ENCODE measurements at regions not wholly inside any gene's neighbourhood (a gene's known extent, or its start where the extent isn't known, plus 50 kb on each side); places are given as distances from the start of the nearest gene placed in this dataset.

DNA sequence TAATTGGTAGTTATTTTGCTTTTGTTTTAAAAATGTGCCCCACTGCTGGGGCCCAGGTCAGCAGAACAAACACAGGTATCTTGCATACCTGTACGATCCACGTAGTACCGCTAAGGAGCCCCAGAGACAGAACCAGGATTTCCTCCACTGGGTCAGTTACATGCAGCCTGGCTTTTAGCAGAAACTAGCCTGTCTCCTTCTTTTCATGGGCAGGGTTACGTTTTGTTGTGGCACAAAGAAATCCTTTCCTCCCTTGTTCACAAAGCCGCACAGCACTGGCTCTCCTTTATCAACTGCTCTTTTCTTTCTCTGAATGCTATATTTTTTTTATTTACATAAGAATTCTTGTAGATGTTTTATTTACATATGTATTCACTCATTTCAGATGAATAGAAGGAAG is 190.3 kb upstream of the POU3F2 start:
- Histone ChIP-seq H3K36me3 (ENCODE audit: low read length) (no peaks in the 10 kb centered on the region), H3K79me2 (ENCODE audit: insufficient read depth, low read length) (no peaks in the 10 kb centered on the region), H3K9me2 (replicated peaks; ENCODE audit: insufficient read depth, low read length) (no peaks in the 10 kb centered on the region), H3K4me3 (ENCODE audit: insufficient read depth, low read length, poor library complexity, severe bottlenecking) (no peak overlapping the region), H3K9ac (ENCODE audit: low read length) (no peak overlapping the region), H4K20me1 (ENCODE audit: low read depth, low read length) (no peaks in the 10 kb centered on the region), H3K9me3 (ENCODE audit: insufficient read depth, low read length) (no peaks in the 10 kb centered on the region), H3K27ac (ENCODE audit: low read depth, low read length) (no peak overlapping the region), H3K27me3 (ENCODE audit: low read length) (no peaks in the 10 kb centered on the region), H3F3A (ENCODE audit: insufficient read depth) (no peaks in the 10 kb centered on the region), H2AFZ (ENCODE audit: low read depth, low read length, severe bottlenecking) (no peak overlapping the region), H3K4me2 (ENCODE audit: low read depth, low read length, poor library complexity, severe bottlenecking) (no peak overlapping the region)
- TF ChIP-seq CTCF (IDR thresholded peaks at IDR 0.05; ENCODE audit: insufficient read depth, low read length, poor library complexity, severe bottlenecking) (no peak), EZH2phosphoT487 (conservative IDR thresholded peaks at IDR 0.05; ENCODE audit: low read length) (no peak)

DNA sequence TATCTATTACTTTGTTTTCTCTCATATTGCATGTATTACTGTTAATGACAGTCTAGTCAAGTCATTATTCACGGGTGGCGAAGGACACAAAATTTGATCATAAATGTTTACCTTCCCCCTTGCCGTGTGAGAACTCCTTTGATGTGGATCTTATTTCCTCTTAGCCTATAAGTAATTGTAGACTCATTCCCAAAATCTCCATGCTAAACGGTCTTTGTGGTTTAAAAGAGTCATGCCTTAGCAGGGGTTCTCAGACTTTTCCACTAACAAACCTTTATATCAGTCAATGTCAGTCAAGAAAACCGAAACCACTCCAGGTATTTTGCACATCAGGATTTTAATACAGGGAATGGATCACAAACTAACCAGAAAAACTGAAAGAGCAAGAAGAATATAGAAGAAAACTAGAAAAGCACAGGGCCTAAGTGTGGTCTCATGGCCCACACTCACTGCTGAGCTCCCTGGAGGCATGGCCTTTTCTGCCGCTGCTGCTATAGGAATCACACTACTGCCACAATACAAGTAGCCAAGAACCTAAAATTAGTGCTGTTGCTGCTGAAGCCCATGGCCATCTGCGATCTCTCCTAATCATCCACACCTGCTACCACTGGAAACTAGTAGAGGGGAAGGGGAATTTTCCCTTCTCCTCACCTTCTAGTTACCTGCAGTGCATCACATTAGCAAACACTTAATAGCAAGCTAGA is 186.0 kb upstream of the POU3F2 start:
- Histone ChIP-seq H2AFZ (ENCODE audit: low read depth, low read length, severe bottlenecking) (no peak overlapping the region), H3K9ac (ENCODE audit: low read length) (no peak overlapping the region), H3K27me3 (ENCODE audit: low read length) (no peaks in the 10 kb centered on the region), H3K79me2 (ENCODE audit: insufficient read depth, low read length) (no peaks in the 10 kb centered on the region), H4K20me1 (ENCODE audit: low read depth, low read length) (no peaks in the 10 kb centered on the region), H3K36me3 (ENCODE audit: low read length) (no peaks in the 10 kb centered on the region), H3K4me3 (ENCODE audit: insufficient read depth, low read length, poor library complexity, severe bottlenecking) (no peak overlapping the region), H3K9me2 (replicated peaks; ENCODE audit: insufficient read depth, low read length) (no peaks in the 10 kb centered on the region), H3K27ac (ENCODE audit: low read depth, low read length) (no peak overlapping the region), H3K4me2 (ENCODE audit: low read depth, low read length, poor library complexity, severe bottlenecking) (no peak overlapping the region), H3F3A (ENCODE audit: insufficient read depth) (no peaks in the 10 kb centered on the region), H3K9me3 (ENCODE audit: insufficient read depth, low read length) (no peaks in the 10 kb centered on the region)
- TF ChIP-seq EZH2phosphoT487 (conservative IDR thresholded peaks at IDR 0.05; ENCODE audit: low read length) = no peak
- no peak for TF ChIP-seq CTCF (IDR thresholded peaks at IDR 0.05; ENCODE audit: insufficient read depth, low read length, poor library complexity, severe bottlenecking)

DNA sequence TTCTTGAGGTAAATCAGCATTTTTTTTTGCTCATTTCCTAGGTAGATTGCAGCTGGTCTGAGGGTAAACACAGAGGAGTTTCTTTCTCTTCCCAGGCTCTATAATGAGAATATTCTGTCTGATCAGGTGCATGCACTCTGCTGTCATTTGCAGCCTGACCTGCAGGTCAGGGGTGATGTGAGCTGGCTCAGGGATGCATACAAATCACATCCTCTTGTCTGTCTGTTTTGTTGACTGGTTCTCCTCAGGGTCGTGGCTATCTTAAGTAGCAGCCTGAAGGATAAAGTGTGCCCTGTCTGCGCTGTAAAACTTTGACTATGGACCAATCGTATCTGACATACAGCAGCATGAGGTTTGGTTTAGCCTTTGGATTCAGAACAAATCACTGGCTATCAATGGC is 183.4 kb upstream of the POU3F2 start:
- no peak overlapping the region for H3K4me2 ChIP-seq (ENCODE audit: low read depth, low read length, poor library complexity, severe bottlenecking)
- H3K9me3 ChIP-seq (ENCODE audit: insufficient read depth, low read length) = no peaks in the 10 kb centered on the region
- H4K20me1 ChIP-seq (ENCODE audit: low read depth, low read length) = no peaks in the 10 kb centered on the region
- H3K27me3 ChIP-seq (ENCODE audit: low read length) = no peaks in the 10 kb centered on the region
- no peaks in the 10 kb centered on the region for H3K79me2 ChIP-seq (ENCODE audit: insufficient read depth, low read length)
- no peak overlapping the region for H2AFZ ChIP-seq (ENCODE audit: low read depth, low read length, severe bottlenecking)
- no peaks in the 10 kb centered on the region for H3K36me3 ChIP-seq (ENCODE audit: low read length)
- no peak overlapping the region for H3K27ac ChIP-seq (ENCODE audit: low read depth, low read length)
- H3K4me3 ChIP-seq (ENCODE audit: insufficient read depth, low read length, poor library complexity, severe bottlenecking) = no peak overlapping the region
- no peaks in the 10 kb centered on the region for H3F3A ChIP-seq (ENCODE audit: insufficient read depth)
- TF ChIP-seq EZH2phosphoT487 (conservative IDR thresholded peaks at IDR 0.05; ENCODE audit: low read length) = no peak
- H3K9me2 ChIP-seq (replicated peaks; ENCODE audit: insufficient read depth, low read length) = no peaks in the 10 kb centered on the region
- H3K9ac ChIP-seq (ENCODE audit: low read length) = no peak overlapping the region

DNA sequence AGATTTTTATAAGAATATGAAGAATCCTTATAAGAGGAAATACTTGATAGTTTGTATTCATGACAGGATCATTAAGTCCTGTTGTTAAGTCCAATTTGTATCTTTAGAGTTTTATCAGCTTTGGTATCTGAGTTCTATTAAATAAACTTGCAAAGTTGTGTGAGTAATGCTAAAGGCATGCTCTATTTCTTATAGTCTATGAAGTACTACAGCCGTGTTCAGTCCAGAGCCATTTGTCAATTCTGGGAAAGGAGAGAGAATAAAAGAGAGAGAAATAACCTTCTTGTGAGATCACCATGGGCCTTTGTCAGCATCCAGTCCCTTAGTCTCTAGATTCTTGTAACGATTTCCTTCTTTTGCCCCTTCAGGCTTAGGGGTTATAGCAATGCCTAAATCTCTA is 181.2 kb upstream of the POU3F2 start:
- Histone ChIP-seq H3K4me3 (ENCODE audit: insufficient read depth, low read length, poor library complexity, severe bottlenecking) (no peak overlapping the region), H3K27me3 (ENCODE audit: low read length) (no peaks in the 10 kb centered on the region), H4K20me1 (ENCODE audit: low read depth, low read length) (no peaks in the 10 kb centered on the region), H3K9me2 (replicated peaks; ENCODE audit: insufficient read depth, low read length) (no peaks in the 10 kb centered on the region), H3K27ac (ENCODE audit: low read depth, low read length) (no peak overlapping the region), H3K9me3 (ENCODE audit: insufficient read depth, low read length) (no peaks in the 10 kb centered on the region), H3F3A (ENCODE audit: insufficient read depth) (no peaks in the 10 kb centered on the region), H3K9ac (ENCODE audit: low read length) (no peak overlapping the region), H3K4me2 (ENCODE audit: low read depth, low read length, poor library complexity, severe bottlenecking) (no peak overlapping the region), H2AFZ (ENCODE audit: low read depth, low read length, severe bottlenecking) (no peak overlapping the region), H3K36me3 (ENCODE audit: low read length) (no peaks in the 10 kb centered on the region), H3K79me2 (ENCODE audit: insufficient read depth, low read length) (no peaks in the 10 kb centered on the region)
- TF ChIP-seq CTCF (IDR thresholded peaks at IDR 0.05; ENCODE audit: insufficient read depth, low read length, poor library complexity, severe bottlenecking) (no peak), EZH2phosphoT487 (conservative IDR thresholded peaks at IDR 0.05; ENCODE audit: low read length) (no peak)
